ENCODE measurements at regions not wholly inside any gene's neighbourhood (a gene's known extent, or its start where the extent isn't known, plus 50 kb on each side); places are given as distances from the start of the nearest gene placed in this dataset.

DNA sequence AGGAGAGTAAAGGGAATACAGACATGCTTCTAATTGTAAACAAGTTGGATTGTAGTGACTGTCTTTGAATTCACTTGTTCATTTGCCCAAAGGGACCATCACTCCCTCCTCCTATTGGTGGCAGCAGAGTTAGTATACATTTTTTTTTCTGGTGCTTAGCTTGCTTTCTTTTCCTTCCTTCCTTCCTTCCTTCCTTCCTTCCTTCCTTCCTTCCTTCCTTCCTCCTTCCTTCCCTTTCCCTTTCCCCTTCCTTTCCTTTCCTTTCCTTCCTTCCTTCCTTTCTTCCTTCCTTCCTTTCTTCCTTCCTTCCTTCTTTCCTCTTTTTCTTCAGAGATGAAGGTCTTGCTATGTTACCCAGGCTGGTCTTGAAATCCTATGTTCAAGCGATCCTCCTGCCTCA, 94.8 kb upstream of the ATP6AP2 start:
- no peak for DNase-seq (ENCODE audit: extremely low read depth, low read depth)

- no peak for DNase-seq (ENCODE audit: extremely low read depth, low read depth)
These were observed 95.5 kb upstream of the ATP6AP2 start for GRCh38 chrX:40485102-40485826.

DNA sequence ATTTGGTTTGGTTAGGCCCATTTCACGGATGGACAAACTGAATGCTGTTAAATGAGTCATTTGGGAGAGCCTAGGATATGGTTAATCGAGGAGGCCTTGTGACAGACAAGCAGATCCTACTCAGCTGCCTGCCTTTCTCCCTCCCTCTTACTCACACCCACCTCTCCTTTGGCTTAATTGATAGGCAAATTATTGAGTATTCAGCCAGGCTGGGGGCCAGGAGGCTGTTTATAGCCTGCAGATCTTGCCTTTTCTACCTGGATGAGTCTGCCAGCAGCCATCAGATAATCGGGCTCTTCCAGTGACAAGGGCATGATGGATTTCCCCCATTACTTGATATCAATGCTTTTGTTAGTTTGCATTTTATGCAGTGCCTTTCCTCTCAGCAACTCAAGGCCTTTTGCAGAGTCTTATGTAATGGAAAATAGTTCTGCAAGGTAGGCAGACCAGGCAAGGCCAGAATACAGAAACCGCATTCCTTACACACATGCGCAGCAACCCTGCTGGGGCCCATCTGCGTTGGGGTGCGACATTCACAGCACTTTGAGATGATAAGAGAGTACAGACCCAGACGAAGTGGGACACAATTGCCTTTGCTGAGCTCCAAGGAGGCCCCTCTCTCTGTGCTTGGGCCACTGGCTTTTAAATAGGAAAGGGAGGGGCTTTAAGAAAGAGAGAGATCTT, 96.2 kb upstream of the ATP6AP2 start:
- DNase-seq (ENCODE audit: extremely low read depth, low read depth): no peak

- DNase-seq (ENCODE audit: extremely low read depth, low read depth): no peak
These were observed 97.3 kb upstream of the ATP6AP2 start for GRCh38 chrX:40483502-40483901.

- DNase-seq (ENCODE audit: extremely low read depth, low read depth): no peak
These were observed 100.9 kb upstream of the ATP6AP2 start for GRCh38 chrX:40479777-40480318.

- DNase-seq (ENCODE audit: extremely low read depth, low read depth): no peak
These were observed 102.2 kb upstream of the ATP6AP2 start for GRCh38 chrX:40478474-40479065.

GRCh38 chrX:40476958-40477357, 103.8 kb upstream of the ATP6AP2 start:
- no peak for DNase-seq (ENCODE audit: extremely low read depth, low read depth)

DNA sequence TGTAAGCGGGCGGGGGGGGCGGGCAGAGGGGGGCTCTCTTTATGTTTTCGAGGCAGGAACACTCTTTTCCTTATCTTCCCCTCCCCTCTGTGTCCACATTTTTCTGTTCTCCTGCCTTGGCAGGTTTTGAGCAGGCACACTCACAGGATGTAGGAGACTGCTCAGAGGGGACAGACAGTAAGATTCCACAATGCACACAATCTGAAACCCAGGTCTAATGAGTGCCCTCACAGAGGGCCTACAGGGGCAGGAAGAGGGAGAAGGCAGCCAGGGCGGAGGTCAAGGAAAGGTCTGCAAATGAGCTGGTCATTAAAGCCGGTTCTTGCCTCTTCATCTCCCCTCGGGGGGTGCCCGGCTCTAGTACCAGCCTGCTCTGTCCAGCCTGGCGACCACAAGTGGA, 106.1 kb upstream of the ATP6AP2 start:
- DNase-seq (ENCODE audit: extremely low read depth, low read depth): no peak

- no peak for DNase-seq (ENCODE audit: extremely low read depth, low read depth)
These were observed 106.6 kb upstream of the ATP6AP2 start for GRCh38 chrX:40474205-40474626.

DNA sequence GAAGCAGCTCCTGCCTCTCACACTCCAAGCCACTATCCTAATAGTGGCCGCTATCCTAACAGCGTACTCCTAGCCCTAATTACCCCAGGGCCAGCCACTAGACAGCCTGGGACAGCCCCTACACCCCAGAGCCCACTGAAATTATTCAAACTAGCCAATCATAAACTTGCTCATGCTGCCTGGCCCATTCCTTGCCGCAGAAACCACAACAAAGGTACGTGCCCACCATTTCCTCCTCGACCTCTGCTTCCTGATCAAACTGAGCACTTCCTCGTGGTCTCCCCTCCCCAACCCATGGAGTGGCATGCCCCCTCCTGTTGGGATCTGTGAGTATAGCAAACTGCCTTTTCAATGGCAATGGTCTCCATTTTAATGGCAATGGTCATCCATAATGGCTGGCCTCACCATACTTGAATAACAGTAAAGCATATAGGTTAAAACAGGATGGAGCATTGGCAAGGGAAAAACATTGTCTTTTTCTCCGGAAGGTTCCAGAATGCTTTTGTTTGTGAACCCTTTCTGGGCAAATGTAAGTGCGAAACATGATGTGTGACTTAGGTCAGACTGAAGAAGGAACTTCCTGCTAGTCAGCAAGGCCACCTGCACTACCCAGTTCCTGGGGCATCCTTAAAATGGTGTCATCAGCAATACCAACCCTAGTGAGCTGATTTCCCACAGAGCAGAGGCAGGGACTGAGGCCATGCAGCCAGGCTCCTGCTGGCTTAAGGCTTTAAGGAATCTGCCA, 107.1 kb upstream of the ATP6AP2 start:
- no peak for DNase-seq (ENCODE audit: extremely low read depth, low read depth)

GRCh38 chrX:40471965-40472648, 108.7 kb upstream of the ATP6AP2 start:
- no peak for DNase-seq (ENCODE audit: extremely low read depth, low read depth)

- no peak for DNase-seq (ENCODE audit: extremely low read depth, low read depth)
These were observed 109.8 kb upstream of the ATP6AP2 start for GRCh38 chrX:40470830-40471429.

- no peak for DNase-seq (ENCODE audit: extremely low read depth, low read depth)
These were observed 111.5 kb upstream of the ATP6AP2 start for GRCh38 chrX:40469316-40469715.

DNA sequence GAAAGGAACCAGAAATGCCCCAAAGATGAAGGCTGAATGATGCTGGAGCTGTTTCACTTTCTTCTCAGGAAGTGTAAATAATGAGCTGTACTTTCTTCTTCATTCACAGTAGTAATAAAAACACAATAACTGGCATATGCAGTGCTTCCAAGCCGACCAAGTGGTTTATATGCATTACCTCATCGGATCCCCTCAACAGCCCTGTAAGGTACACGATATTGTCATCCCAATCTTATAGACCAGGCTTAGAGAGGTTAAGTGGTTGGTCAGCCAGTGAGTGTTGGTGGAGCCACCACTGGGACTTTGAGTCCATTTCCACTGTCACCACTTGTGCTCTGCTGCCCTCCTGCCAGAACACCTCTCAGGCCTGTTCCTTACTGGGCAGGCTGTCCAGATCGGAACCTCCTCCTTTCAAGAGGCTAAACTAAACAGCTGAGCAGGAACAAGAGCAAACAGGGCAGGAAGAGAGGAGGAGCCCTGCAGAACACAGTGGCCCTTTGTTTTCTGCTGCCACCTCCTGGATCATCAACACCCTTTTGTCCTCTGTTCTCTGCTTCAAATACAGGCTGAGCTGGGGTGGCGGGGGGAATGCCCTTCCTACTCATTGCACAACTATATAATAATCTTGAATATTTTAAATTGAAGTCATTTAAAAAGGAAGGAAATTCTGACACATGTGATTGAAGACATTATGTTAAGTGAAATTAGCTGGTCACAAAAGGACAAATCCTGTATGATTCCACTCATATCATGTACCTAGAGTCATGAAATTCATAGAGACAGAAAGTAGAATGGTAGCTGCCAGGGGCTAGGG, 112.5 kb upstream of the ATP6AP2 start:
- DNase-seq (ENCODE audit: extremely low read depth, low read depth): peak; percentile 17

DNA sequence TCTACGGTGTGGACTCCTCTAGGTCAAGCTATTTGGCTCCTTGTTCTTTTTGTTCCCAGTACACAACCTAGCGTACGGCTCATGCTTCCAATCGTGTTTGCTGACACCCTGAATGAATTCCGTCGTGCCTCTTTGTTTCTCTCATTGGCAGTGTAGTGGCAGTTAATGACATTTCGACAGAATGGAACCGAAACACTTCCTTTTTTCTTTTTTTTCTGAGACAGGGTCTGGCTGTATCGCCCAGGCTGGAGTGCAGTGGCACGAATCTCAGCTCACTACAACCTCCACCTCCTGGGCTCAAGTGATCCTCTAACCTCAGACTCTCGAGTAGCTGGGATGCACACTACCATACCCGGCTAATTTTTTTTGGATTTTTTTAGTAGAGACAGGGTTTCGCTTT, 113.3 kb upstream of the ATP6AP2 start:
- no peak for DNase-seq (ENCODE audit: extremely low read depth, low read depth)

DNA sequence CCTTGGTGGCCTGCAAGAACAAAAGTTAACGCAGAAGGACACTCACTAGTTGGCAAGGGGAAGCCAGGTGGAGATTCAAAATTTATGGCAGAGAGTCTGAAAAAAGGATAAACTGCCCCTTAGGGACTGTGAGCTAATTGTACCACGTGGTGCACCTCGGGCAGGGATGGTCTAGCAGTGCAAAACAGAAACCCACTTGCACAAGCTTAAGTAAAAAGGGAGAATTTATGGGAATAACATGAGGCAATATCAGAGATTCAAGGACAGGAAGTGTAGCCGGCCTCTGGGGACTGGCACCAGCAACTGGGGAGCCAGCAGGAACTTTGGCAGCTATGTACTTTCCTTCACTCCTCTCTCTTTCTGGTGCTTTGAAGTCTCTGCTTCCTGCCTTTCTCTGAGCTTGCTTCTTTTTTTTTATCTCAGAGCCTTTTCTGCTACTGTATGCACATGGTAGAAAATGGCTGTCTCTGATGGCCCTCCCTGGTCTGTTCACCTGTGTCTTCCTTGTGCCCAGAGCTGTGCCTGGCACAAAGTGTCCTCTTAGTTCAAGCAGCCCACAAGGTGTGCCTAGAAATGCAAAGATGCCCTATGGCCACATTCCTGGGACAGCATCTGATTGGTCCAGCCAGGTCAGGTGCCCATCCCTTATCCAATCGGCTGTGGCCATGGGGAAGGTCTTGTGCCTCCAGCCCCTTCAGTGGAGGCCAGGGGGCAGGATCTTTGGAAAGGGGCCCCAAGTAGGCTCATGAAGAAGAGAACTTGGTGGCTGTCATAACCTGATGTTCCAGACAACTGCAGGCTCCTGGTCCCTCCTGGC, 114.8 kb upstream of the ATP6AP2 start:
- DNase-seq (ENCODE audit: extremely low read depth, low read depth): no peak

GRCh38 chrX:40462795-40463194, 118.0 kb upstream of the ATP6AP2 start:
- no peak for DNase-seq (ENCODE audit: extremely low read depth, low read depth)

DNA sequence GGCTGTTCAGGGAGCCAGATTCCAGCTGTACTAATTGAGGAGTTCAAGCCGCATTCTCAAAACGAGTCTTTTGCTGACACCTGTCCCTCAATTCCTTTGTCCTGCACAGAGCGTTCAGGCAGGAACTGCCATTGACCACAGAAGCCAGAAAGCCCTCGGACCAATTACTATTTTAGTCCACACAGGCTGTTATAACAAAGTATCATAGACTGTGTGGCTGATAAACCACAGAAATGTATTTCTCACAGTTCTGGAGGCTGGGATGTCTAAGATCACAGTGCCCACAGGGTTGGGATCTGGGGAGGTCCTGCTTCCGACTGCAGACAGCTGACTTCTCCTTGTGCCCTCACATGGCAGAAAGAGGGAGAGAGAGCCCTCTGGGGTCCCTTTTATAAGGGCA, 119.8 kb upstream of the ATP6AP2 start:
- DNase-seq (ENCODE audit: extremely low read depth, low read depth): no peak
